GM23338 (cell line): ENCODE measurements at regions not wholly inside any gene's neighbourhood (a gene's known extent, or its start where the extent isn't known, plus 50 kb on each side); places are given as distances from the start of the nearest gene placed in this dataset.

Source experiments
- ATAC-seq: fragments of 200-7000 bp; cut with Tn5 transposase; 3 replicates; pipeline ENCODE4 v1.9.1; 2020
- DNase-seq: peaks from one replicate; pipeline ENCODE4 v3.0.0-alpha.2; 2015; ENCODE audit warnings: low spot score
- H2AFZ ChIP-seq: fragments of 200-600 bp; sonication (generic); 2 replicates; pipeline ENCODE4 v1.8.0; 2016; ENCODE audit warnings: antibody characterized with exemption, mild to moderate bottlenecking, moderate library complexity
- H3F3A ChIP-seq: fragments of 200-600 bp; sonication (generic); replicated peaks from 2 replicates; pipeline ENCODE4 v1.8.0; 2017; ENCODE audit warnings: antibody characterized with exemption, mixed run types, low read depth
- H3K27ac ChIP-seq: fragments of 200-600 bp; sonication (generic); 2 replicates; pipeline ENCODE4 v1.6.1; 2016; ENCODE audit warnings: low read depth
- H3K27me3 ChIP-seq: fragments of 200-600 bp; sonication (generic); 2 replicates; pipeline ENCODE4 v1.8.0; 2016; ENCODE audit warnings: mild to moderate bottlenecking, mixed run types, moderate library complexity; ENCODE audit not compliant: insufficient read depth
- H3K36me3 ChIP-seq: fragments of 200-600 bp; sonication (generic); 2 replicates; pipeline ENCODE4 v1.8.0; 2016; ENCODE audit warnings: mild to moderate bottlenecking; ENCODE audit not compliant: insufficient read depth
- H3K4me1 ChIP-seq: fragments of 200-600 bp; sonication (generic); 2 replicates; pipeline ENCODE4 v1.8.0; 2016; ENCODE audit warnings: mild to moderate bottlenecking, moderate library complexity; ENCODE audit not compliant: insufficient read depth
- H3K4me2 ChIP-seq: fragments of 200-600 bp; sonication (generic); 2 replicates; pipeline ENCODE4 v1.7.1; 2017; ENCODE audit warnings: mixed run types
- H3K4me3 ChIP-seq: fragments of 200-600 bp; sonication (generic); 2 replicates; pipeline ENCODE4 v1.6.1; 2016; ENCODE audit warnings: mixed run types
- H3K79me2 ChIP-seq: fragments of 200-600 bp; sonication (generic); replicated peaks from 2 replicates; pipeline ENCODE4 v1.8.0; 2017; ENCODE audit warnings: mild to moderate bottlenecking; ENCODE audit not compliant: insufficient read depth
- H3K9me2 ChIP-seq: fragments of 200-600 bp; sonication (generic); 2 replicates; pipeline ENCODE4 v1.8.0; 2017; ENCODE audit not compliant: insufficient read depth
- H4K20me1 ChIP-seq: fragments of 200-600 bp; sonication (generic); replicated peaks from 2 replicates; pipeline ENCODE4 v1.8.0; 2017; ENCODE audit warnings: mild to moderate bottlenecking; ENCODE audit not compliant: insufficient read depth
- H3K27ac Mint-ChIP-seq: 2 replicates; pipeline ENCODE4 v1.8.0; 2020; ENCODE audit warnings: inconsistent platforms, mild to moderate bottlenecking, moderate library complexity, mixed read lengths
- H3K27me3 Mint-ChIP-seq: 3 replicates; pipeline ENCODE4 v1.8.0; 2022; ENCODE audit warnings: low read depth, mild to moderate bottlenecking, moderate library complexity, mixed read lengths, inconsistent platforms; ENCODE audit not compliant: insufficient read depth, poor library complexity
- H3K36me3 Mint-ChIP-seq: 3 replicates; pipeline ENCODE4 v1.8.0; 2021; ENCODE audit warnings: low read depth, mild to moderate bottlenecking, inconsistent platforms, moderate library complexity, mixed read lengths
- H3K4me1 Mint-ChIP-seq: 3 replicates; pipeline ENCODE4 v1.8.0; 2020; ENCODE audit warnings: mild to moderate bottlenecking, inconsistent platforms, mixed read lengths
- H3K4me3 Mint-ChIP-seq: 3 replicates; pipeline ENCODE4 v1.8.0; 2021; ENCODE audit warnings: moderate library complexity, mild to moderate bottlenecking, inconsistent platforms, mixed read lengths
- H3K9me3 Mint-ChIP-seq: 3 replicates; pipeline ENCODE4 v1.8.0; 2020; ENCODE audit warnings: moderate library complexity, mild to moderate bottlenecking, inconsistent platforms, mixed read lengths
- CTCF ChIP-seq, 2 experiments: fragments of 200-600 bp in 1 of 2; sonication (generic) in 1 of 2; conservative IDR thresholded peaks; 2 replicates each; pipeline versions ENCODE4 v1.5.1 to v1.6.1; 2016 to 2017; ENCODE audit warnings: antibody characterized with exemption in 2 of 2, low read depth in 2 of 2, mild to moderate bottlenecking in 2 of 2, moderate library complexity in 1 of 2
- EZH2phosphoT487 ChIP-seq: fragments of 200-600 bp; sonication (generic); IDR thresholded peaks from one replicate; pipeline ENCODE4 v1.8.1; 2018; ENCODE audit warnings: antibody characterized with exemption; ENCODE audit not compliant: unreplicated experiment
- ZNF114 ChIP-seq: fragments of 250-450 bp; sonication (Bioruptor Pico); IDR thresholded peaks from 2 replicates; pipeline ENCODE4 v1.5.0; 2020; ENCODE audit warnings: mild to moderate bottlenecking, moderate library complexity
- ZNF462 ChIP-seq: fragments of 250-450 bp; sonication (Bioruptor Pico); IDR thresholded peaks from 2 replicates; pipeline ENCODE4 v1.5.0; 2020; ENCODE audit warnings: mild to moderate bottlenecking, moderate library complexity

GRCh38 chr1:244264163-244264562 lies 187.5 kb downstream of the ADSS2 start:
- no peak overlapping the region for H3K4me2 ChIP-seq
- 0 out of 2 replicates have a peak overlapping the region, but pooled peaks have one; percentile 21 for H2AFZ ChIP-seq
- no peaks in the 10 kb centered on the region for H3K4me1 ChIP-seq
- H4K20me1 ChIP-seq = no peaks in the 10 kb centered on the region
- H3K4me3 Mint-ChIP-seq = no peak overlapping the region
- no peak overlapping the region for H3K27ac ChIP-seq
- no peak for TF ChIP-seq ZNF462 (CRISPR knock-in tag)
- no peaks in the 10 kb centered on the region for H3F3A ChIP-seq
- H3K4me3 ChIP-seq = no peak overlapping the region
- no peak overlapping the region for H3K27ac Mint-ChIP-seq
- H3K36me3 Mint-ChIP-seq = no peaks in the 10 kb centered on the region
- H3K27me3 ChIP-seq = no peaks in the 10 kb centered on the region
- no peak for DNase-seq
- peaks cover 10% of the 10 kb centered on the region for H3K9me2 ChIP-seq
- no peak for ATAC-seq
- H3K79me2 ChIP-seq = no peaks in the 10 kb centered on the region
- no peaks in the 10 kb centered on the region for H3K36me3 ChIP-seq
- H3K9me3 Mint-ChIP-seq = no peaks in the 10 kb centered on the region
- peaks cover 4% of the 10 kb centered on the region for H3K27me3 Mint-ChIP-seq
- no peaks in the 10 kb centered on the region for H3K4me1 Mint-ChIP-seq

DNA sequence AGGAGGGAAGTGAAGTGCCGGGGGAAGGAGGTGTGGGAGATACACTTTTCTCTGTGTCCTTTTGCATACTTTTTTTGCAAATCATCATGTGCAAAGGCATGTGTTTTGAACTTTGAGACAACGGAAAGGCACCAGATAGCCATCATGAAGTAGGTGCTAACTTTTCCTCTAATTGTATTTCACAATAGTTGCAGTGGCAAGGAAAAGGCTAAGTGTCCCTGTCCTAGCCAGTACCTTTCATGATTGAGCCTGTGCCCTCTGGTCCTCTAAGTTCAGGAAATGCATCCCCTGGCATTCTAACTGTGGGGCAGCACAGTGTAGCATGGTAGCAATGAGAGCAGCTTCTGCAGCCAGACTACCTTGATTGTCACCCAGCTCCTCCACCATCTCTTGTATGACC lies 186.2 kb downstream of the ADSS2 start:
- Histone ChIP-seq H3K27ac (no peak overlapping the region), H3K4me1 (no peaks in the 10 kb centered on the region), H3K9me2 (peaks cover 10% of the 10 kb centered on the region), H4K20me1 (no peaks in the 10 kb centered on the region), H2AFZ (no peak overlapping the region), H3K4me2 (no peak overlapping the region), H3F3A (no peaks in the 10 kb centered on the region), H3K4me3 (no peak overlapping the region), H3K27me3 (no peaks in the 10 kb centered on the region), H3K79me2 (no peaks in the 10 kb centered on the region), H3K36me3 (no peaks in the 10 kb centered on the region)
- ATAC-seq (no peak), DNase-seq (no peak)
- Mint-ChIP-seq H3K4me1 (no peaks in the 10 kb centered on the region), H3K36me3 (no peaks in the 10 kb centered on the region), H3K4me3 (no peak overlapping the region), H3K27me3 (peaks cover 4% of the 10 kb centered on the region), H3K27ac (no peak overlapping the region), H3K9me3 (no peaks in the 10 kb centered on the region)
- TF ChIP-seq ZNF114 (CRISPR knock-in tag) (no peak), CTCF (conservative IDR thresholded peaks at IDR 0.05; ENCODE audit: low read depth in 2 of 2) (no peak), ZNF462 (CRISPR knock-in tag) (no peak), EZH2phosphoT487 (no peak)
